ENCODE measurements at regions not wholly inside any gene's neighbourhood (a gene's known extent, or its start where the extent isn't known, plus 50 kb on each side); places are given as distances from the start of the nearest gene placed in this dataset.

- TF ChIP-seq EZH2 (IDR thresholded peaks at IDR 0.05; ENCODE audit: low read depth, unreplicated experiment) (no peak), CTCF (conservative IDR thresholded peaks at IDR 0.05; ENCODE audit: low read depth in 2 of 2) (no peak), EZH2phosphoT487 (IDR thresholded peaks at IDR 0.05; ENCODE audit: unreplicated experiment) (no peak), ZNF114 (CRISPR knock-in tag; IDR thresholded peaks at IDR 0.05) (no peak), REST (IDR thresholded peaks at IDR 0.05; ENCODE audit: unreplicated experiment) (no peak), ETS1 (IDR thresholded peaks at IDR 0.05) (no peak), STAT1 (IDR thresholded peaks at IDR 0.05; ENCODE audit: unreplicated experiment) (no peak), POLR2AphosphoS5 (IDR thresholded peaks at IDR 0.05; ENCODE audit: low read depth) (no peak)
Measured at GRCh38 chr22:25404556-25404927, 159.9 kb upstream of the GRK3 start.

Data from GM23338 (cell line).